Activated B cell treated with CpG ODN at 0.5 μM for 24 hours (primary cell): ENCODE measurements at regions not wholly inside any gene's neighbourhood (a gene's known extent, or its start where the extent isn't known, plus 50 kb on each side); places are given as distances from the start of the nearest gene placed in this dataset.

Experiments used
- ATAC-seq: fragments of 200-7000 bp; cut with Tn5 transposase; one replicate; pipeline ENCODE4 v1.10.0; 2021; ENCODE audit warnings: low read depth, mild to moderate bottlenecking, moderate library complexity
- CTCF ChIA-PET: fragments of 350-600 bp; sonication (Branson Sonifier 250); formaldehyde crosslinking; loops from one replicate; lab custom pipeline; 2021; ENCODE audit warnings: antibody characterized with exemption; lab: Charles Lee
- POLR2A ChIA-PET: fragments of 350-600 bp; sonication (Branson Sonifier 250); formaldehyde crosslinking; loops from one replicate; lab custom pipeline; 2021; ENCODE audit warnings: antibody characterized with exemption; lab: Charles Lee
- DNase-seq: peaks from one replicate; pipeline ENCODE4 v3.0.0; 2022
- H3K27ac Mint-ChIP-seq: one replicate; pipeline ENCODE4 v1.8.0; 2020; ENCODE audit warnings: mixed read lengths
- H3K27me3 Mint-ChIP-seq: one replicate; pipeline ENCODE4 v1.8.0; 2021; ENCODE audit warnings: mixed read lengths
- H3K36me3 Mint-ChIP-seq: one replicate; pipeline ENCODE4 v1.8.0; 2021; ENCODE audit warnings: low read depth, mixed read lengths
- H3K4me1 Mint-ChIP-seq: one replicate; pipeline ENCODE4 v1.8.0; 2021; ENCODE audit warnings: mixed read lengths
- H3K4me3 Mint-ChIP-seq: one replicate; pipeline ENCODE4 v1.8.0; 2020; ENCODE audit warnings: mild to moderate bottlenecking, mixed read lengths
- H3K9me3 Mint-ChIP-seq: one replicate; pipeline ENCODE4 v1.8.0; 2020; ENCODE audit warnings: mixed read lengths
- CTCF ChIP-seq: fragments of 200-600 bp; IDR thresholded peaks from one replicate; pipeline ENCODE4 v1.8.0; 2022; ENCODE audit warnings: antibody characterized with exemption, mild to moderate bottlenecking
- intact Hi-C: fragments of 100-400 bp; cut with micrococcal nuclease; formaldehyde crosslinking; loops from one replicate; pipeline ENCODE4 v1.15.1; 2024

GRCh38 chr5:52331725-52332124 lies 456.0 kb upstream of the ITGA1 start:
- ATAC-seq: no peak
- ChIA-PET CTCF (no interaction called here), POLR2A (no interaction called here)
- intact Hi-C loops: no loop called here
- no peaks in the 10 kb centered on the region for H3K27me3 Mint-ChIP-seq
- no peak for DNase-seq
- no peak overlapping the region for H3K27ac Mint-ChIP-seq
- H3K36me3 Mint-ChIP-seq: no peaks in the 10 kb centered on the region
- no peak overlapping the region for H3K4me3 Mint-ChIP-seq
- H3K9me3 Mint-ChIP-seq: peaks cover 8% of the 10 kb centered on the region
- no peak for TF ChIP-seq CTCF
- no peaks in the 10 kb centered on the region for H3K4me1 Mint-ChIP-seq

DNA sequence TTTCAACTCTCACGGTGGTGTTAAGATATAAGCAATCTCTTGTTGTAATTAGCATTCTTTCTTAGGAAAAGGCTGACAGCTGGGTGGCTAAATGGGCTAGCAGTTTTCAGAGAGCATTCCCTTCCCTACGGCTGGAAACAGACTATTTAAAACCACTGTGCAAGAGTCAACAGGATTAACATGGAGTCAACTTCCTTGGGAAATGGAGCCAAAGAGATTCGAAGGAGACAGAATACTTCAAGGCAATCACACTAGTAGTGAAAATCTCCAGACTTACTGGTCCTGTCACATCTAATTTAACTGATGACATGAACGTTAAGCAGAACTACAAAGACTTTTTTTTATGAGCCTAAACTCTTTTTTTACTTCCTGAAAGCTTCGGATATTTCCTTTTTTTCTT lies 453.3 kb upstream of the ITGA1 start:
- TF ChIP-seq CTCF: no peak
- no peak overlapping the region for H3K4me3 Mint-ChIP-seq
- no peak overlapping the region for H3K27ac Mint-ChIP-seq

DNA sequence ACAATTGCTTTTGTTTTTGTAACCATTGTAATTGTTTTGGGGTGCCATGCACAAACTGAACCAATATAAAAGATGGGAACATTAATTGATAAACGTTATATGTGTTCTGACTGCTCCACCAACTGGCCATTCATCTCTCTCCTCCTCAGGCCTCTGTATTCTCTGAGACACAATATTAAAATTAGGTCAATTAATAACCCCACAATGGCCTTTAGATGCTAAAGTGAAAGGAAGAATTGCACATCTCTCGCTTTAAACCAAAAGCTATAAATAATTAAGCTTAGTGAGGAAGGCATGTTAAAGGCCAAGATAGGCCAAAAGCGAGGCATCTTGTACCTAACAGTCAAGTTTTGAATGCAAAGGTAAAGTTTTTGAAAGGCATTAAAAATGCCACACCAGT lies 448.4 kb upstream of the ITGA1 start:
- ChIA-PET POLR2A (no interaction called here), CTCF (no interaction called here)
- no peaks in the 10 kb centered on the region for H3K4me1 Mint-ChIP-seq
- ATAC-seq: no peak
- H3K9me3 Mint-ChIP-seq: peaks cover 14% of the 10 kb centered on the region
- intact Hi-C loops: no loop called here
- no peaks in the 10 kb centered on the region for H3K27me3 Mint-ChIP-seq
- H3K27ac Mint-ChIP-seq: no peak overlapping the region
- no peak overlapping the region for H3K4me3 Mint-ChIP-seq
- no peak for DNase-seq
- no peaks in the 10 kb centered on the region for H3K36me3 Mint-ChIP-seq
- no peak for TF ChIP-seq CTCF

More for the DNA sequence above, 453.3 kb upstream of the ITGA1 start:
- CTCF ChIA-PET: no interaction called here
- Mint-ChIP-seq H3K9me3 (peaks cover 15% of the 10 kb centered on the region), H3K4me1 (no peaks in the 10 kb centered on the region), H3K27me3 (no peaks in the 10 kb centered on the region), H3K36me3 (no peaks in the 10 kb centered on the region)
- no peak for DNase-seq
- intact Hi-C loops: no loop called here
- ATAC-seq: no peak
- POLR2A ChIA-PET: no interaction called here

DNA sequence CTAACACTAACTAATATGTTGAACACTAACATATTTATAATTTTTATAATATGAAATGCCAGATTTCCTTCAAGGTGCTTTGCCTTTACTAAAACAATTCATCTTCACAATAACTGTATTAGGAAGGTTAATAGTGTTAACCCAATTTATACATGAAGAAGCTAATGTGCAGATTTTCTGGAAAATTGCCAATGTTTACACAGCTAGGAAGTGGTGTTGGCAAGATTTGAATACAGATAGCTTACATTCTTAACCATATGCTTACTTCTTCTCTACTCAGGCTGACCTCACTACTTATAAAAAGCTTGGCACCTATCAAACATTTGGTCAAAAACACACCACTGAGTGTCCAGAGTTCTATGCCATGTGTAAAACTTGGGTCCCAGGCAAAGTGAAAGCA lies 445.4 kb upstream of the ITGA1 start:
- H3K9me3 Mint-ChIP-seq: peaks cover 2% of the 10 kb centered on the region
- ATAC-seq (no peak), DNase-seq (no peak)
- POLR2A ChIA-PET: no interaction called here
- H3K4me3 Mint-ChIP-seq: no peak overlapping the region
- CTCF ChIA-PET: no interaction called here
- no peaks in the 10 kb centered on the region for H3K36me3 Mint-ChIP-seq
- H3K27me3 Mint-ChIP-seq: no peaks in the 10 kb centered on the region
- no peak for TF ChIP-seq CTCF
- H3K27ac Mint-ChIP-seq: no peak overlapping the region
- no peaks in the 10 kb centered on the region for H3K4me1 Mint-ChIP-seq
- intact Hi-C loops: no loop called here

GRCh38 chr5:52356311-52356918 lies 431.3 kb upstream of the ITGA1 start:
- ChIA-PET POLR2A (no interaction called here), CTCF (no interaction called here)
- ATAC-seq (no peak), DNase-seq (no peak)
- H3K36me3 Mint-ChIP-seq: no peaks in the 10 kb centered on the region
- no peaks in the 10 kb centered on the region for H3K9me3 Mint-ChIP-seq
- no peaks in the 10 kb centered on the region for H3K4me1 Mint-ChIP-seq
- no peak overlapping the region for H3K4me3 Mint-ChIP-seq
- H3K27me3 Mint-ChIP-seq: no peaks in the 10 kb centered on the region
- H3K27ac Mint-ChIP-seq: no peak overlapping the region
- no peak for TF ChIP-seq CTCF
- intact Hi-C loops: no loop called here
